B cell (primary cell): ENCODE measurements at regions not wholly inside any gene's neighbourhood (a gene's known extent, or its start where the extent isn't known, plus 50 kb on each side); places are given as distances from the start of the nearest gene placed in this dataset.

Source experiments
- ATAC-seq: fragments of 200-7000 bp; cut with Tn5 transposase; one replicate; pipeline ENCODE4 v1.10.0; 2021; ENCODE audit warnings: low read depth, mild to moderate bottlenecking, moderate number of reproducible peaks, moderate library complexity
- CTCF ChIA-PET: fragments of 350-600 bp; sonication (Branson Sonifier 250); formaldehyde crosslinking; loops from one replicate; lab custom pipeline; 2021; ENCODE audit warnings: antibody characterized with exemption, inconsistent platforms; lab: Charles Lee
- POLR2A ChIA-PET: fragments of 350-600 bp; sonication (Branson Sonifier 250); formaldehyde crosslinking; loops from one replicate; lab custom pipeline; 2021; ENCODE audit warnings: antibody characterized with exemption; lab: Charles Lee
- DNase-seq: peaks from one replicate; pipeline ENCODE4 v3.0.0; 2013
- H2AFZ ChIP-seq: 2 replicates; pipeline ENCODE4 v1.6.1; 2012; ENCODE audit warnings: mild to moderate bottlenecking, low read depth, low read length; ENCODE audit not compliant: insufficient read depth, poor library complexity, severe bottlenecking
- H3K27ac ChIP-seq, 2 donors: 1 replicate in 1 of 2; 2 replicates in 1 of 2; pipeline ENCODE4 v1.5.1; 2012 to 2013; ENCODE audit warnings: low read length in 2 of 2, mild to moderate bottlenecking in 2 of 2, moderate library complexity in 1 of 2
- H3K27me3 ChIP-seq, 4 experiments: fragments of 200-600 bp in 1 of 4; sonication (generic) in 1 of 4; replicated peaks in 1 of 4; 1 replicate in 2 of 4; 2 replicates in 2 of 4; pipeline versions ENCODE4 v1.6.1 to v1.7.0; 2013 to 2016; ENCODE audit warnings: low read length in 3 of 4, mild to moderate bottlenecking in 2 of 4, mixed read lengths in 1 of 4, moderate library complexity in 1 of 4; ENCODE audit not compliant: insufficient read depth in 4 of 4, control insufficient read depth in 3 of 4; ENCODE audit errors: control extremely low read depth in 1 of 4
- H3K36me3 ChIP-seq, 2 experiments: replicated peaks in 1 of 2; 1 replicate in 1 of 2; 2 replicates in 1 of 2; pipeline versions ENCODE4 v1.6.1 to v1.7.1; 2013; ENCODE audit warnings: low read length in 1 of 2; ENCODE audit not compliant: insufficient read depth in 2 of 2, control insufficient read depth in 1 of 2; ENCODE audit errors: control extremely low read depth in 1 of 2, extremely low read depth in 1 of 2
- H3K4me1 ChIP-seq, 2 donors: fragments of 200-600 bp in 1 of 2; sonication (generic) in 1 of 2; 1 replicate in 1 of 2; 2 replicates in 1 of 2; pipeline versions ENCODE4 v1.5.1 to v1.6.1; 2013 to 2017; ENCODE audit warnings: low read length in 2 of 2; ENCODE audit not compliant: control insufficient read depth in 2 of 2, insufficient read depth in 2 of 2
- H3K4me2 ChIP-seq: replicated peaks from 2 replicates; pipeline ENCODE3; 2012; ENCODE audit warnings: mild to moderate bottlenecking, low read depth, low read length; ENCODE audit not compliant: poor library complexity, severe bottlenecking
- H3K4me3 ChIP-seq, 5 experiments: fragments of 200-600 bp in 1 of 5; sonication (generic) in 1 of 5; 1 replicate in 3 of 5; 2 replicates in 2 of 5; pipeline versions ENCODE4 v1.5.1 to v1.7.0; 2011 to 2016; ENCODE audit warnings: low read length in 4 of 5, mild to moderate bottlenecking in 4 of 5, low read depth in 2 of 5, control low read depth in 1 of 5, moderate library complexity in 1 of 5; ENCODE audit not compliant: insufficient read depth in 1 of 5; ENCODE audit errors: control extremely low read depth in 1 of 5, extremely low read depth in 1 of 5
- H3K79me2 ChIP-seq: fragments of 200-600 bp; sonication (generic); one replicate; pipeline ENCODE4 v1.6.0; 2016; ENCODE audit warnings: low read length; ENCODE audit not compliant: control insufficient read depth, insufficient read depth
- H3K9ac ChIP-seq: fragments of 200-600 bp; sonication (generic); 2 replicates; pipeline ENCODE4 v1.6.1; 2017; ENCODE audit warnings: mild to moderate bottlenecking, low read length, moderate library complexity
- H3K9me3 ChIP-seq, 3 donors: one replicate each; pipeline versions ENCODE4 v1.6.1 to v1.7.1; 2013; ENCODE audit warnings: low read length in 2 of 3; ENCODE audit not compliant: control insufficient read depth in 2 of 3, insufficient read depth in 1 of 3; ENCODE audit errors: control extremely low read depth in 1 of 3
- H4K20me1 ChIP-seq: 2 replicates; pipeline ENCODE4 v1.6.0; 2012; ENCODE audit warnings: mild to moderate bottlenecking, low read length; ENCODE audit not compliant: insufficient read depth, control insufficient read depth, poor library complexity, severe bottlenecking
- H3K27ac Mint-ChIP-seq: one replicate; pipeline ENCODE4 v1.8.0; 2021; ENCODE audit warnings: mixed read lengths
- H3K27me3 Mint-ChIP-seq: one replicate; pipeline ENCODE4 v1.8.0; 2021; ENCODE audit warnings: mixed read lengths
- H3K4me1 Mint-ChIP-seq: one replicate; pipeline ENCODE4 v1.8.0; 2021; ENCODE audit warnings: mixed read lengths
- H3K4me3 Mint-ChIP-seq: one replicate; pipeline ENCODE4 v1.8.0; 2021; ENCODE audit warnings: mixed read lengths
- H3K9me3 Mint-ChIP-seq: one replicate; pipeline ENCODE4 v1.8.0; 2022; ENCODE audit warnings: mixed read lengths; ENCODE audit not compliant: insufficient read depth
- CTCF ChIP-seq: fragments of 200-600 bp; IDR thresholded peaks from one replicate; pipeline ENCODE4 v1.8.0; 2022; ENCODE audit warnings: antibody characterized with exemption, mild to moderate bottlenecking
- EZH2 ChIP-seq: IDR thresholded peaks from 2 replicates; pipeline ENCODE4 v1.6.1; 2012; ENCODE audit warnings: borderline replicate concordance, low read depth, mild to moderate bottlenecking, moderate library complexity, low read length; ENCODE audit not compliant: insufficient read depth, poor library complexity, severe bottlenecking
- WGBS: methylation state at CpG from one replicate; pipeline ENCODE4 v1.1.5; 2013; ENCODE audit warnings: missing lambda C conversion rate; ENCODE audit not compliant: insufficient coverage; 5-methylcytosine and 5-hydroxymethylcytosine counted together
- intact Hi-C: fragments of 100-400 bp; cut with micrococcal nuclease; formaldehyde crosslinking; loops from one replicate; pipeline ENCODE4 v1.10.0; 2022

- Histone ChIP-seq H3K79me2 (no peaks in the 10 kb centered on the region), H2AFZ (no peak overlapping the region), H3K4me2 (no peak overlapping the region), H3K27ac (no peak overlapping the region), H4K20me1 (no peaks in the 10 kb centered on the region), H3K36me3 (no peaks in the 10 kb centered on the region), H3K27me3 (peaks cover 0 to 10% (median 2%) of the 10 kb centered on the region in 4 experiments), H3K9ac (no peak overlapping the region), H3K4me3 (no peak overlapping the region), H3K9me3 (no peaks in the 10 kb centered on the region), H3K4me1 (no peaks in the 10 kb centered on the region)
- no peak overlapping the region for H3K4me3 Mint-ChIP-seq
- H3K9me3 Mint-ChIP-seq = no peaks in the 10 kb centered on the region
- no peak for DNase-seq
- ChIA-PET POLR2A (no interaction called here), CTCF (no interaction called here)
- no peak overlapping the region for H3K27ac Mint-ChIP-seq
- 95% methylated on average over 6 of the region's 17 CpGs for WGBS
- no peaks in the 10 kb centered on the region for H3K4me1 Mint-ChIP-seq
- peaks cover 32% of the 10 kb centered on the region for H3K27me3 Mint-ChIP-seq
- no peak for ATAC-seq
- no peak for TF ChIP-seq EZH2
- no peak for TF ChIP-seq CTCF
- intact Hi-C loops = no loop called here
These were observed 70.4 kb upstream of the MLN start for GRCh38 chr6:33874136-33874760.

GRCh38 chr6:33872761-33873160 is 69.0 kb upstream of the MLN start:
- no peaks in the 10 kb centered on the region for H3K9me3 ChIP-seq
- WGBS = 81% methylated on average over 7 of the region's 7 CpGs
- Mint-ChIP-seq H3K4me3 (no peak overlapping the region), H3K4me1 (no peaks in the 10 kb centered on the region), H3K27me3 (peaks cover 36% of the 10 kb centered on the region), H3K27ac (no peak overlapping the region), H3K9me3 (no peaks in the 10 kb centered on the region)
- no peaks in the 10 kb centered on the region for H4K20me1 ChIP-seq
- H3K4me2 ChIP-seq = no peak overlapping the region
- H3K4me3 ChIP-seq = no peak overlapping the region
- H2AFZ ChIP-seq = no peak overlapping the region
- H3K36me3 ChIP-seq = no peaks in the 10 kb centered on the region
- H3K27ac ChIP-seq = no peak overlapping the region
- H3K4me1 ChIP-seq = no peaks in the 10 kb centered on the region
- TF ChIP-seq EZH2 = no peak
- TF ChIP-seq CTCF = no peak
- DNase-seq = no peak
- H3K9ac ChIP-seq = no peak overlapping the region
- no peak for ATAC-seq
- H3K79me2 ChIP-seq = no peaks in the 10 kb centered on the region
- intact Hi-C loops = no loop called here
- ChIA-PET CTCF (no interaction called here), POLR2A (no interaction called here)
- H3K27me3 ChIP-seq = peaks cover 0 to 10% (median 2%) of the 10 kb centered on the region in 4 experiments
